ENCODE measurements at regions not wholly inside any gene's neighbourhood (a gene's known extent, or its start where the extent isn't known, plus 50 kb on each side); places are given as distances from the start of the nearest gene placed in this dataset.

- TF ChIP-seq CTCF (conservative IDR thresholded peaks at IDR 0.05), result no peak
- no peak for TF ChIP-seq ZFX (IDR thresholded peaks at IDR 0.05)
These were observed 123.4 kb upstream of the FRMD4B start for GRCh38 chr3:69509288-69509687.

Data from C4-2B (cell line).